ENCODE measurements at regions not wholly inside any gene's neighbourhood (a gene's known extent, or its start where the extent isn't known, plus 50 kb on each side); places are given as distances from the start of the nearest gene placed in this dataset.
A peak's percentile ranks its signal among the peaks of the same experiment; 100 is the strongest.

GRCh38 chr7:11281953-11282352 lies 308.3 kb downstream of the PHF14 start (continued):
- TF ChIP-seq REST (IDR thresholded peaks at IDR 0.05; ENCODE audit: borderline replicate concordance) (peak; percentile 8; the same call in 1 of the 2 replicates), REST (CRISPR knock-in tag; IDR thresholded peaks at IDR 0.05; ENCODE audit: low read depth) (no peak), TCF3 (CRISPR knock-in tag; IDR thresholded peaks at IDR 0.05) (peak; percentile 46; the same call in 1 of the 2 replicates), NCOR1 (IDR thresholded peaks at IDR 0.05) (peak; percentile 60), RBM25 (IDR thresholded peaks at IDR 0.05; ENCODE audit: low read depth, low read length, severe bottlenecking) (no peak), ZC3H8 (IDR thresholded peaks at IDR 0.05) (no peak), BRF2 (IDR thresholded peaks at IDR 0.05; ENCODE audit: borderline replicate concordance, insufficient read depth, insufficient read length) (no peak), HMBOX1 (IDR thresholded peaks at IDR 0.05) (peak; percentile 86), ZNF592 (IDR thresholded peaks at IDR 0.05) (peak; percentile 66), KAT8 (IDR thresholded peaks at IDR 0.05; ENCODE audit: low read depth) (no peak), NFATC3 (IDR thresholded peaks at IDR 0.05) (0 out of 2 replicates have a peak, but pooled peaks have one; percentile 77), USF1 (CRISPR knock-in tag; IDR thresholded peaks at IDR 0.05) (no peak), ZFPM2 (CRISPR knock-in tag; IDR thresholded peaks at IDR 0.05) (no peak), NFE2L1 (tag; IDR thresholded peaks at IDR 0.05; ENCODE audit: borderline replicate concordance, low read depth) (peak; percentile 64; the same call in 1 of the 2 replicates), SMARCE1 (IDR thresholded peaks at IDR 0.05) (peak; percentile 93)
